H1 (cell line): ENCODE measurements at regions not wholly inside any gene's neighbourhood (a gene's known extent, or its start where the extent isn't known, plus 50 kb on each side); places are given as distances from the start of the nearest gene placed in this dataset.

Source experiments
- CTCF ChIA-PET: fragments of 300-600 bp; sonication (Branson Sonifier 250); formaldehyde crosslinking; loops from one replicate; lab custom pipeline; 2021; ENCODE audit not compliant: partially characterized antibody; lab: Charles Lee
- POLR2A ChIA-PET: fragments of 300-600 bp; sonication (Branson Sonifier 250); formaldehyde crosslinking; loops from one replicate; lab custom pipeline; 2021; ENCODE audit warnings: inconsistent platforms; ENCODE audit not compliant: partially characterized antibody; lab: Charles Lee
- DNase-seq, 2 experiments: peaks; one replicate each; pipeline versions ENCODE4 v3.0.0 to v3.0.0-alpha.2; 2010 to 2022; ENCODE audit warnings: low spot score in 2 of 2, low read depth in 1 of 2, mixed read lengths in 1 of 2
- FAIRE-seq: peaks from 2 replicates; lab custom pipeline; 2011; peaks lifted over from hg19 to GRCh38; lab: Jason Lieb, UNC
- H2AFZ ChIP-seq: 2 replicates; pipeline ENCODE4 v1.8.1; 2012; ENCODE audit warnings: low read length, inconsistent platforms
- H2AK5ac ChIP-seq: 2 replicates; pipeline ENCODE4 v1.6.1; 2013; ENCODE audit warnings: low read depth, low read length
- H2BK120ac ChIP-seq: replicated peaks from 2 replicates; pipeline ENCODE3; 2013; ENCODE audit warnings: low read depth, low read length, inconsistent platforms
- H2BK12ac ChIP-seq: 2 replicates; pipeline ENCODE4 v1.6.1; 2013; ENCODE audit warnings: low read depth, low read length
- H2BK15ac ChIP-seq: 2 replicates; pipeline ENCODE4 v1.6.1; 2013; ENCODE audit warnings: low read length
- H2BK20ac ChIP-seq: 2 replicates; pipeline ENCODE4 v1.6.1; 2013; ENCODE audit warnings: low read length
- H2BK5ac ChIP-seq: 2 replicates; pipeline ENCODE4 v1.6.1; 2013; ENCODE audit warnings: low read depth, low read length
- H3K14ac ChIP-seq: 2 replicates; pipeline ENCODE4 v1.6.1; 2013; ENCODE audit warnings: inconsistent platforms; ENCODE audit not compliant: insufficient read length
- H3K18ac ChIP-seq: 2 replicates; pipeline ENCODE4 v1.6.1; 2013; ENCODE audit warnings: low read length; ENCODE audit errors: extremely low read depth
- H3K23ac ChIP-seq: 2 replicates; pipeline ENCODE4 v1.6.1; 2013; ENCODE audit warnings: inconsistent platforms; ENCODE audit not compliant: insufficient read length
- H3K23me2 ChIP-seq: 2 replicates; pipeline ENCODE4 v1.6.1; 2013; ENCODE audit warnings: low read depth, low read length
- H3K27ac ChIP-seq: 2 replicates; pipeline ENCODE4 v1.6.1; 2011; ENCODE audit warnings: low read depth, low read length, inconsistent platforms
- H3K27me3 ChIP-seq, 4 experiments: replicated peaks in 1 of 4; 1 replicate in 1 of 4; 2 replicates in 3 of 4; pipeline versions ENCODE4 v1.6.1 to v1.8.1; 2011 to 2013; ENCODE audit warnings: low read length in 3 of 4, mild to moderate bottlenecking in 3 of 4, inconsistent platforms in 2 of 4, mixed read lengths in 2 of 4, moderate library complexity in 1 of 4; ENCODE audit not compliant: control insufficient read depth in 3 of 4, insufficient read depth in 3 of 4; ENCODE audit errors: extremely low read depth in 1 of 4
- H3K36me3 ChIP-seq, 4 experiments: 2 replicates each; pipeline versions ENCODE4 v1.6.1 to v1.8.1; 2011 to 2013; ENCODE audit warnings: mild to moderate bottlenecking in 4 of 4, low read length in 3 of 4, moderate library complexity in 2 of 4, control low read depth in 1 of 4, inconsistent platforms in 1 of 4; ENCODE audit not compliant: insufficient read depth in 4 of 4, control insufficient read depth in 2 of 4
- H3K4ac ChIP-seq: replicated peaks from 2 replicates; pipeline ENCODE3; 2013; ENCODE audit warnings: low read length, low read depth, mixed read lengths, inconsistent platforms; ENCODE audit not compliant: insufficient read length
- H3K4me1 ChIP-seq, 4 experiments: replicated peaks in 1 of 4; 1 replicate in 1 of 4; 2 replicates in 3 of 4; pipeline versions ENCODE4 v1.6.1 to v1.8.1; 2011 to 2013; ENCODE audit warnings: low read length in 3 of 4, inconsistent platforms in 2 of 4, mixed read lengths in 1 of 4; ENCODE audit not compliant: insufficient read depth in 4 of 4, control insufficient read depth in 3 of 4
- H3K4me2 ChIP-seq, 2 experiments: 2 replicates each; pipeline versions ENCODE4 v1.6.1 to v1.8.1; 2011 to 2013; ENCODE audit warnings: low read depth in 2 of 2, low read length in 2 of 2, control low read depth in 1 of 2, inconsistent platforms in 1 of 2, mild to moderate bottlenecking in 1 of 2; ENCODE audit not compliant: insufficient read depth in 1 of 2
- H3K4me3 ChIP-seq, 4 experiments: fragments of 200-600, 300-600 bp in 1 of 4; sonication (generic), shearing (Covaris generic), sonication (Bioruptor Twin) in 1 of 4; 2 replicates each; pipeline versions ENCODE4 v1.5.1 to v1.8.1; 2011 to 2016; ENCODE audit warnings: low read length in 4 of 4, low read depth in 3 of 4, control low read depth in 2 of 4, inconsistent platforms in 2 of 4, mild to moderate bottlenecking in 2 of 4, mixed read lengths in 1 of 4, moderate library complexity in 1 of 4; ENCODE audit not compliant: insufficient read depth in 2 of 4; ENCODE audit errors: extremely low read depth in 1 of 4
- H3K56ac ChIP-seq: replicated peaks from 2 replicates; pipeline ENCODE3; 2013; ENCODE audit warnings: low read depth, mild to moderate bottlenecking, mixed read lengths, low read length, inconsistent platforms; ENCODE audit not compliant: insufficient read length
- H3K79me1 ChIP-seq: 2 replicates; pipeline ENCODE4 v1.6.1; 2013; ENCODE audit warnings: low read depth, low read length, control low read depth
- H3K79me2 ChIP-seq, 2 experiments: 2 replicates each; pipeline versions ENCODE4 v1.6.1 to v1.8.1; 2012 to 2013; ENCODE audit warnings: low read length in 2 of 2, mild to moderate bottlenecking in 2 of 2, inconsistent platforms in 1 of 2; ENCODE audit not compliant: insufficient read depth in 2 of 2, control insufficient read depth in 1 of 2
- H3K9ac ChIP-seq, 4 experiments: replicated peaks in 1 of 4; 1 replicate in 1 of 4; 2 replicates in 3 of 4; pipeline versions ENCODE4 v1.6.1 to v1.8.1; 2011 to 2013; ENCODE audit warnings: low read depth in 3 of 4, low read length in 3 of 4, control low read depth in 2 of 4, mild to moderate bottlenecking in 2 of 4, moderate library complexity in 2 of 4, inconsistent platforms in 1 of 4; ENCODE audit errors: extremely low read depth in 1 of 4
- H3K9me3 ChIP-seq, 2 experiments: 2 replicates each; pipeline versions ENCODE4 v1.6.1 to v1.8.1; 2012 to 2013; ENCODE audit warnings: mild to moderate bottlenecking in 2 of 2, moderate library complexity in 2 of 2, control low read depth in 1 of 2, inconsistent platforms in 1 of 2, low read depth in 1 of 2, low read length in 1 of 2, mixed read lengths in 1 of 2; ENCODE audit not compliant: insufficient read depth in 2 of 2
- H4K20me1 ChIP-seq, 2 experiments: replicated peaks in 1 of 2; 2 replicates each; pipeline versions ENCODE3 to v1.8.1; 2011 to 2013; ENCODE audit warnings: inconsistent platforms in 2 of 2, low read length in 2 of 2, mild to moderate bottlenecking in 1 of 2; ENCODE audit not compliant: insufficient read depth in 2 of 2, control insufficient read depth in 1 of 2
- H4K5ac ChIP-seq: 2 replicates; pipeline ENCODE4 v1.6.1; 2013; ENCODE audit warnings: low read length, low read depth, mixed read lengths, inconsistent platforms; ENCODE audit not compliant: insufficient read length
- H4K8ac ChIP-seq: 2 replicates; pipeline ENCODE4 v1.8.0; 2013; ENCODE audit warnings: mild to moderate bottlenecking, moderate library complexity, low read length, inconsistent platforms; ENCODE audit not compliant: insufficient read depth; ENCODE audit errors: extremely low read depth
- H4K91ac ChIP-seq: replicated peaks from 2 replicates; pipeline ENCODE3; 2013; ENCODE audit warnings: low read length, mixed read lengths, inconsistent platforms; ENCODE audit not compliant: insufficient read length
- CBX5 ChIP-seq: fragments of 300-800, 300-1000 bp; sonication (generic); IDR thresholded peaks from 2 replicates; pipeline ENCODE4 v1.7.1; 2016; ENCODE audit warnings: antibody characterized with exemption, low read length, low read depth
- CBX8 ChIP-seq: fragments of 300-800, 300-1000 bp; sonication (generic); IDR thresholded peaks from 2 replicates; pipeline ENCODE4 v1.7.1; 2016; ENCODE audit warnings: low read depth, low read length, borderline replicate concordance
- CHD1 ChIP-seq: IDR thresholded peaks from 2 replicates; pipeline ENCODE4 v1.6.1; 2012; ENCODE audit warnings: low read depth, low read length, improper control_type of control experiment
- CREB1 ChIP-seq: IDR thresholded peaks from 2 replicates; pipeline ENCODE4 v1.6.1; 2012; ENCODE audit warnings: inconsistent platforms
- EZH2 ChIP-seq: fragments of 200-600 bp; sonication (generic); IDR thresholded peaks from 2 replicates; pipeline ENCODE4 v1.7.1; 2012; ENCODE audit warnings: low read depth, mild to moderate bottlenecking, moderate library complexity, low read length, inconsistent platforms; ENCODE audit not compliant: severe bottlenecking
- FOSL1 ChIP-seq: IDR thresholded peaks from 2 replicates; pipeline ENCODE4 v1.6.1; 2011; ENCODE audit warnings: mild to moderate bottlenecking, low read depth, low read length, moderate library complexity; ENCODE audit not compliant: insufficient read depth
- HDAC6 ChIP-seq: IDR thresholded peaks from one replicate; pipeline ENCODE4 v1.7.1; 2012; ENCODE audit warnings: low read depth, mild to moderate bottlenecking, inconsistent platforms, low read length, moderate library complexity
- KDM1A ChIP-seq: fragments of 200-600, 300-600 bp; sonication (generic); IDR thresholded peaks from 2 replicates; pipeline ENCODE4 v1.7.1; 2016; ENCODE audit warnings: mild to moderate bottlenecking, low read length, borderline replicate concordance
- POLR2A ChIP-seq, 2 experiments: IDR thresholded peaks; 1 replicate in 1 of 2; 2 replicates in 1 of 2; pipeline ENCODE4 v1.6.1; 2011; ENCODE audit warnings: low read depth in 2 of 2, low read length in 2 of 2, mild to moderate bottlenecking in 2 of 2; ENCODE audit errors: control extremely low read depth in 1 of 2
- POU5F1 ChIP-seq: IDR thresholded peaks from 2 replicates; pipeline ENCODE4 v1.6.1; 2011; ENCODE audit warnings: low read depth, mild to moderate bottlenecking, low read length, moderate library complexity
- SIRT6 ChIP-seq: IDR thresholded peaks from one replicate; pipeline ENCODE4 v1.7.1; 2012; ENCODE audit warnings: low read length, inconsistent platforms
- SP1 ChIP-seq: IDR thresholded peaks from 2 replicates; pipeline ENCODE4 v1.6.1; 2011; ENCODE audit warnings: low read depth, low read length
- SUZ12 ChIP-seq: fragments of 200-600 bp; sonication (generic); IDR thresholded peaks from 2 replicates; pipeline ENCODE4 v1.6.1; 2012; ENCODE audit warnings: mild to moderate bottlenecking, inconsistent platforms, low read length, moderate library complexity, mixed read lengths
- TAF7 ChIP-seq: optimal IDR thresholded peaks from 2 replicates; pipeline ENCODE3; 2011; ENCODE audit warnings: low read depth, mild to moderate bottlenecking, inconsistent platforms, low read length, moderate library complexity, borderline replicate concordance
- WGBS, 2 experiments: shearing (Covaris generic) in 1 of 2; methylation state at CpG; one replicate each; pipeline versions ENCODE4 v1.1.6 to v1.1.7; 2013 to 2015; ENCODE audit warnings: low lambda C conversion rate in 2 of 2, mixed read lengths in 2 of 2, inconsistent platforms in 1 of 2, low coverage in 1 of 2, missing lambda C conversion rate in 1 of 2; ENCODE audit not compliant: insufficient replicate concordance in 2 of 2, insufficient coverage in 1 of 2, insufficient read length in 1 of 2; ENCODE audit errors: extremely low coverage in 1 of 2, missing lambda C conversion rate in 1 of 2; 5-methylcytosine and 5-hydroxymethylcytosine counted together

- DNase-seq = no peak
Measured at GRCh38 chr5:125465703-125466102, 719.3 kb upstream of the ZNF608 start.

More at GRCh38 chr5:125465703-125466102, 719.3 kb upstream of the ZNF608 start:
- Histone ChIP-seq H3K4me1 (peaks cover 0 to 4% (median 1%) of the 10 kb centered on the region in 4 experiments; a peak in 1 of 7 replicates), H2AK5ac (no peak overlapping the region), H3K18ac (no peak overlapping the region), H2AFZ (no peak overlapping the region), H3K23ac (no peak overlapping the region), H4K5ac (no peak overlapping the region), H3K79me2 (no peaks in the 10 kb centered on the region), H3K79me1 (no peaks in the 10 kb centered on the region), H2BK15ac (no peak overlapping the region), H3K4ac (no peak overlapping the region), H3K27me3 (no peaks in the 10 kb centered on the region), H4K8ac (no peak overlapping the region), H2BK12ac (no peak overlapping the region), H2BK5ac (no peak overlapping the region), H3K4me2 (no peak overlapping the region), H4K91ac (no peak overlapping the region), H3K36me3 (no peaks in the 10 kb centered on the region), H4K20me1 (no peaks in the 10 kb centered on the region), H3K9me3 (no peaks in the 10 kb centered on the region), H3K9ac (no peak overlapping the region), H2BK20ac (no peak overlapping the region), H3K4me3 (no peak overlapping the region), H3K14ac (no peak overlapping the region), H2BK120ac (no peak overlapping the region), H3K27ac (no peak overlapping the region), H3K56ac (no peak overlapping the region), H3K23me2 (no peaks in the 10 kb centered on the region)
- ChIA-PET POLR2A (no interaction called here), CTCF (interaction anchor here (1.1 to 1.2 kb wide), 2 partner anchors 13 to 14 kb away, joined by 3 to 4 read pairs; no protein-coding TSS in a partner anchor)
- no peak for TF ChIP-seq HDAC6
- no peak for TF ChIP-seq CBX8
- no peak for TF ChIP-seq CREB1
- no peak for TF ChIP-seq SP1
- TF ChIP-seq SUZ12 = no peak
- no peak for TF ChIP-seq POU5F1
- TF ChIP-seq SIRT6 = no peak
- TF ChIP-seq CBX5 = no peak
- TF ChIP-seq POLR2A (IDR thresholded peaks at IDR 0.05; ENCODE audit: control extremely low read depth in 1 of 2, low read depth in 2 of 2, low read length in 2 of 2) = no peak
- no peak for TF ChIP-seq TAF7
- no peak for TF ChIP-seq FOSL1
- TF ChIP-seq KDM1A = no peak
- no peak for TF ChIP-seq CHD1
- TF ChIP-seq EZH2 = no peak
- no peak for FAIRE-seq
- WGBS, 2 experiments = 84% methylated on average over 2 of the region's 2 CpGs; no CpG with 5 or more reads in 1 of the 2 experiments
